ENCODE measurements at regions not wholly inside any gene's neighbourhood (a gene's known extent, or its start where the extent isn't known, plus 50 kb on each side); places are given as distances from the start of the nearest gene placed in this dataset.

DNA sequence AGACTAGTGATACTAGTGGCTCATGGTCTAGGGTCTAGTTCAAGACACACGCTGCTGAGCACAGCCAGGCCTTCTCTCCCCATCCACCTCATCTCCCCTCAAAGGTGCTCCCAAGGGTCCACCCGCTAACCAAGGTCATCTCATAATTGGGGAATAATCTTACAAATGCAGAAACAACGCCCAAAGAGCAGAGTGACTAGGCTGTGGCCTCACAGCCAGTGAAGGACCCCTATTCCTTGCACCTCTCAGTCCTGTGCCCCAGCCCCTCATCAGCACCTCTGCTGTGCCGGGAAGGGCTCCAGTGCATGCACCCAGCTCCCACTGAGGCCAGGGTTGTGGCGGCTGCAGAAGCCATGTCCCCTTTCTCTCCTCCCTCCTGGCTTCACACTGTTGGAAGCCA is 286.9 kb downstream of the UACA start:
- Histone ChIP-seq H3K4me1 (replicated peaks in 1 of 2) (no peaks in the 10 kb centered on the region), H3K27ac (no peak overlapping the region), H3K27me3 (no peaks in the 10 kb centered on the region), H3K4me3 (no peak overlapping the region), H3K9me3 (replicated peaks in 1 of 3) (no peaks in the 10 kb centered on the region), H3K36me3 (replicated peaks in 1 of 2) (no peaks in the 10 kb centered on the region)
- 90 to 94% (median 93%) methylated on average over 5 of the region's 5 CpGs for WGBS, 4 donors
- DNase-seq, result no peak
- TF ChIP-seq POLR2A (IDR thresholded peaks at IDR 0.05) (no peak), CTCF (IDR thresholded peaks at IDR 0.05) (no peak)
- intact Hi-C loops (cut with DNase I), result no loop called here

- no peak overlapping the region for H3K4me3 ChIP-seq
- peak overlapping the region in 1 of 5 donors; percentile 86 for H3K27ac ChIP-seq
- DNase-seq, result no peak
- no peaks in the 10 kb centered on the region for H3K9me3 ChIP-seq (replicated peaks in 1 of 3)
- no peak for TF ChIP-seq POLR2A (IDR thresholded peaks at IDR 0.05)
- TF ChIP-seq CTCF (IDR thresholded peaks at IDR 0.05), result no peak
- H3K4me1 ChIP-seq (replicated peaks in 1 of 2), result no peaks in the 10 kb centered on the region
- H3K36me3 ChIP-seq (replicated peaks in 1 of 2), result no peaks in the 10 kb centered on the region
- intact Hi-C loops (cut with DNase I), result no loop called here
- no peaks in the 10 kb centered on the region for H3K27me3 ChIP-seq
These were observed 287.4 kb downstream of the UACA start for GRCh38 chr15:70475921-70476320.

- Histone ChIP-seq H3K27ac (peak overlapping the region in 2 of 5 donors; percentile 69 to 86), H3K9me3 (replicated peaks in 1 of 3) (no peaks in the 10 kb centered on the region), H3K4me1 (replicated peaks in 1 of 2) (no peaks in the 10 kb centered on the region), H3K36me3 (replicated peaks in 1 of 2) (no peaks in the 10 kb centered on the region), H3K4me3 (no peak overlapping the region), H3K27me3 (no peaks in the 10 kb centered on the region)
- TF ChIP-seq POLR2A (IDR thresholded peaks at IDR 0.05), result no peak
- no peak for TF ChIP-seq CTCF (IDR thresholded peaks at IDR 0.05)
- 76 to 85% (median 78%) methylated on average over 7 of the region's 7 CpGs for WGBS, 4 donors
- intact Hi-C loops (cut with DNase I), result no loop called here
- no peak for DNase-seq
These were observed 288.0 kb downstream of the UACA start for GRCh38 chr15:70475407-70475781.

DNA sequence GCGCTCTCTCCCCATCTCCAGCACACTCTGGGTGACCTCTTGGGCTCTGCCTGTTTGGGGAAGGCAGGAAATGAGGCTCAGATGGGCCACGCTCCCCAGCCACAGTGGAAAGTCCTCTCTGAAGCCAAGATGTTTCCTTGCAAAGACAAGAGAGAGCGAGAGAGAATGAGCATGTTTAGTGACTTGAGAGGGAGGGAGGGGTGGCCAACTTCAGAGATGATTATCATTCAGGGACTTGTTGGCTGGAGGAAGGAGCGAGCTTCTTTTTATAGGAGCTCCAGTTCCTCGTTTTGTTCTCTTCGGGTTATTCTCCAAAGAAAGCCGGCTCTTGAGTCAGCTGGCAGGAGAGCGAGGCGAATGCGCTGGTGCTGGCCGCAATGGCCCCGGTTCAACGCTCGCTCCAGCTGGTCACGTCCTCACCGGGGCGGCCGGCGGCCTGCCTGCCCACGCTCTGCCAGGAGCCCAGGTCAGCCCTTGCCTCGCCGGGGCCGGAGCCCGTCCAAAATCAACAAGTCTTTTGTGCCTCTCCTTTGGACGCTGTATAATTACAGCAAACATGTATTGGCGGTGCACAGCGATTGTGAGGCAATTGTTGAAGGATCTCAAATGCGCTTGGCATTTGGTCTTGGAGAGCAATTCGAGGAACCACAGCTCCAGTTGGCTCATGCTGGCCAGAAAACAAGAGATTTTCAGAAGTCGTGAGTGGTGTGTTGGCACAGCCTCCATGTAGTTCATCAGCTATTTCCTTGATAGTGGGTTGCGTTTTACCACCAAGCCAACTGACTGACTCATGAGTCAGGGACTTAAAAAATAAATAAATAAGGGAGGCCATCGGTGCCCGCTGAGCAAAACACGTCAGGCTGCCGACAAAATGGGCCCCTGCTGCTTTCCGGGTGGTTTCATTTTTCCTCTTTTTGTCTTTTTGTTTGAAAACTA is 288.6 kb downstream of the UACA start:
- Histone ChIP-seq H3K4me3 (no peak overlapping the region), H3K9me3 (replicated peaks in 1 of 3) (no peaks in the 10 kb centered on the region), H3K27me3 (no peaks in the 10 kb centered on the region), H3K36me3 (replicated peaks in 1 of 2) (no peaks in the 10 kb centered on the region), H3K27ac (peak overlapping the region in 4 of 5 donors; percentile 25 to 86 (median 58)), H3K4me1 (replicated peaks in 1 of 2) (no peaks in the 10 kb centered on the region)
- DNase-seq, result peak in 3 of 7 donors; percentile 26 to 60 (median 32)
- intact Hi-C loops (cut with DNase I), result no loop called here
- WGBS, 4 donors, result 44 to 77% (median 66%) methylated on average over 25 to 36 of the region's 36 CpGs
- TF ChIP-seq POLR2A (IDR thresholded peaks at IDR 0.05) (no peak), CTCF (IDR thresholded peaks at IDR 0.05) (no peak)
